A673 (cell line): ENCODE measurements at regions not wholly inside any gene's neighbourhood (a gene's known extent, or its start where the extent isn't known, plus 50 kb on each side); places are given as distances from the start of the nearest gene placed in this dataset.

Experiments
- BruUV-seq: library from RNA; stranded (reverse); fragments of 400-500 nt; replicated peaks from 2 replicates; lab custom pipeline; 2021; lab: Mats Ljungman, UMichigan
- CTCF ChIA-PET: fragments of 300-600 bp; sonication (Branson Sonifier 250); formaldehyde crosslinking; loops from one replicate; lab custom pipeline; 2022; ENCODE audit warnings: antibody characterized with exemption; lab: Charles Lee
- POLR2A ChIA-PET: fragments of 300-600 bp; sonication (Branson Sonifier 250); formaldehyde crosslinking; loops from one replicate; lab custom pipeline; 2022; ENCODE audit warnings: antibody characterized with exemption; ENCODE audit not compliant: low non-redundant PET; lab: Charles Lee
- DNase-seq: peaks from one replicate; pipeline ENCODE4 v3.0.0-alpha.2; 2015; ENCODE audit warnings: low spot score
- H3K27ac ChIP-seq: fragments of 200-600 bp; sonication (generic); 2 replicates; pipeline ENCODE4 v1.5.1; 2016; ENCODE audit warnings: mixed run types, low read depth, mild to moderate bottlenecking, mixed read lengths, antibody characterized with exemption, low read length; ENCODE audit not compliant: poor library complexity, severe bottlenecking
- H3K27me3 ChIP-seq: fragments of 200-600 bp; sonication (generic); replicated peaks from 2 replicates; pipeline ENCODE4 v1.6.1; 2017; ENCODE audit warnings: mixed run types, low read depth, mild to moderate bottlenecking, mixed read lengths, antibody characterized with exemption, low read length; ENCODE audit not compliant: insufficient read depth, poor library complexity
- H3K36me3 ChIP-seq: fragments of 200-600 bp; sonication (generic); 2 replicates; pipeline ENCODE4 v1.6.1; 2016; ENCODE audit warnings: mixed run types, mild to moderate bottlenecking, mixed read lengths, antibody characterized with exemption, low read length; ENCODE audit not compliant: insufficient read depth, poor library complexity, severe bottlenecking
- H3K4me1 ChIP-seq: fragments of 200-600 bp; sonication (generic); 2 replicates; pipeline ENCODE4 v1.6.1; 2017; ENCODE audit warnings: mixed run types, mild to moderate bottlenecking, mixed read lengths, antibody characterized with exemption, low read length; ENCODE audit not compliant: insufficient read depth, poor library complexity, severe bottlenecking
- H3K4me3 ChIP-seq: fragments of 200-600 bp; sonication (generic); 2 replicates; pipeline ENCODE4 v1.5.1; 2016; ENCODE audit warnings: low read depth, mixed run types, mild to moderate bottlenecking, mixed read lengths, low read length; ENCODE audit not compliant: poor library complexity, severe bottlenecking
- H3K9me3 ChIP-seq: fragments of 200-600 bp; sonication (generic); 2 replicates; pipeline ENCODE4 v1.6.1; 2016; ENCODE audit warnings: mixed run types, low read depth, mild to moderate bottlenecking, mixed read lengths, antibody characterized with exemption, low read length; ENCODE audit not compliant: poor library complexity, severe bottlenecking
- CTCF ChIP-seq: fragments of 300-800, 200-600 bp; sonication (generic); conservative IDR thresholded peaks from 2 replicates; pipeline ENCODE4 v1.5.1; 2017; ENCODE audit warnings: low read depth, mild to moderate bottlenecking, antibody characterized with exemption, low read length, moderate library complexity, mixed read lengths
- EZH2 ChIP-seq: fragments of 200-600 bp; sonication (generic); IDR thresholded peaks from 2 replicates; pipeline ENCODE4 v1.6.1; 2017; ENCODE audit warnings: borderline replicate concordance, low read depth, mild to moderate bottlenecking, mixed read lengths, antibody characterized with exemption, low read length; ENCODE audit not compliant: poor library complexity, severe bottlenecking
- intact Hi-C: fragments of 100-400 bp; cut with micrococcal nuclease; formaldehyde crosslinking; loops from one replicate; pipeline ENCODE4 v1.10.0; 2022; ENCODE audit not compliant: unreplicated experiment

DNA sequence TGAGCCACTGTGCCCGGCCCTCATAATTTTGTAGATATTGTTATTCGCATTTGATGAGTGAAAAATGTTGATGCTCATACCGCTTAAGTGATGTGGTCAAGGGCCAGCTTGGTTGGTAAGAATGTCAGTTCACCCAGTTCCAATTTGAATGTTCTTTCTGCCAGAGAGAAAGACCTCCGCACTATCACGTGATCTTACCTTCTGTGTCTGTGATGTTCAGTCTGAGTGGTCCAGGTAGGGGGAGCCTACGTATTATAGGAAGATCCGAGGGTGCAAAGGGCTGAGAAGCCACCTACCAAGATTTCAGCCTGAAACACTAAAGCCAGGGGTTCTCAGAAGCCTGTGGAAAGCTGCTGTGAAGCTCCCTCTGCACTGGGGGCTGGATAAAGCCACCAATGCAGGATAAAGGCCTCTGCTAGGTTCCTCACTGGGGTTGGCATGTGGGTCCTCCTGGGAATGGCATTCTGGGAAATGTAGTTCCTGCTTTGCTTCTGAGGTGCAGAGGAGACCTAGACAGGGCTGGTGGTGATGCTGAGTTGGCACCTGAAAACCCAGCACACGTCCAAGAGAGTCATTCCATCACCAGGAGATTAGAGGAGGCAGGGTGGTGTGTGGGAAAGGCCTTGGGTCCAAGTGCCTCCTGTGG, 64.7 kb upstream of the AOAH start:
- no peak overlapping the region for H3K27ac ChIP-seq
- H3K27me3 ChIP-seq, result no peaks in the 10 kb centered on the region
- POLR2A ChIA-PET, result no interaction called here
- no peak for DNase-seq
- BruUV-seq, result no TSS peak
- no peak overlapping the region for H3K4me3 ChIP-seq
- H3K9me3 ChIP-seq, result no peaks in the 10 kb centered on the region
- no peaks in the 10 kb centered on the region for H3K36me3 ChIP-seq
- TF ChIP-seq CTCF, result no peak
- no peak for TF ChIP-seq EZH2
- intact Hi-C loops, result no loop called here
- CTCF ChIA-PET, result no interaction called here
- H3K4me1 ChIP-seq, result no peaks in the 10 kb centered on the region

DNA sequence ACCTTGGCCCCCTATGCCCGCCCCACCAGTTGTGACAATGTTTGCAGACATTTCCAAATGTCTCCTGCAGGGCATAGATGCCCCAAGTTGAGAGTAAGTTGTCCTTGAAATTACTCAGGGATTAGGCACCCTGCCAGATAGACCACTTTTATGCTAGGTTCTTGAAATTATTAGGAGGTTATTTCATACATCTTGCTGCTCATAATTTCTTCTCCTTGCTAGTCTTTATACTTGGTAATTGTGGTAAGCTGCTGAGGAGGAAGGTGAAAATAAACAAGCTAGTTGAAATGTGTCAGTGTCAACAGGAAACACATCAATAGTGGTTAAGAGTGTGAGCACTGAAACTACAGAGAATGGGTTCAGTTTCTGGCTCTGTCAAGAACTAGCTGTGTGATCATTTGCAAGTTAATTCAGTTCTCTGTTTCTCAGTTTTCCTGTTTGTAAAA, 63.7 kb upstream of the AOAH start:
- H3K4me3 ChIP-seq, result no peak overlapping the region
- DNase-seq, result no peak
- no peak overlapping the region for H3K27ac ChIP-seq
- no peaks in the 10 kb centered on the region for H3K9me3 ChIP-seq
- no peaks in the 10 kb centered on the region for H3K27me3 ChIP-seq
- H3K4me1 ChIP-seq, result no peaks in the 10 kb centered on the region
- TF ChIP-seq EZH2, result no peak
- ChIA-PET CTCF (no interaction called here), POLR2A (no interaction called here)
- H3K36me3 ChIP-seq, result no peaks in the 10 kb centered on the region
- no TSS peak for BruUV-seq
- intact Hi-C loops, result no loop called here

DNA sequence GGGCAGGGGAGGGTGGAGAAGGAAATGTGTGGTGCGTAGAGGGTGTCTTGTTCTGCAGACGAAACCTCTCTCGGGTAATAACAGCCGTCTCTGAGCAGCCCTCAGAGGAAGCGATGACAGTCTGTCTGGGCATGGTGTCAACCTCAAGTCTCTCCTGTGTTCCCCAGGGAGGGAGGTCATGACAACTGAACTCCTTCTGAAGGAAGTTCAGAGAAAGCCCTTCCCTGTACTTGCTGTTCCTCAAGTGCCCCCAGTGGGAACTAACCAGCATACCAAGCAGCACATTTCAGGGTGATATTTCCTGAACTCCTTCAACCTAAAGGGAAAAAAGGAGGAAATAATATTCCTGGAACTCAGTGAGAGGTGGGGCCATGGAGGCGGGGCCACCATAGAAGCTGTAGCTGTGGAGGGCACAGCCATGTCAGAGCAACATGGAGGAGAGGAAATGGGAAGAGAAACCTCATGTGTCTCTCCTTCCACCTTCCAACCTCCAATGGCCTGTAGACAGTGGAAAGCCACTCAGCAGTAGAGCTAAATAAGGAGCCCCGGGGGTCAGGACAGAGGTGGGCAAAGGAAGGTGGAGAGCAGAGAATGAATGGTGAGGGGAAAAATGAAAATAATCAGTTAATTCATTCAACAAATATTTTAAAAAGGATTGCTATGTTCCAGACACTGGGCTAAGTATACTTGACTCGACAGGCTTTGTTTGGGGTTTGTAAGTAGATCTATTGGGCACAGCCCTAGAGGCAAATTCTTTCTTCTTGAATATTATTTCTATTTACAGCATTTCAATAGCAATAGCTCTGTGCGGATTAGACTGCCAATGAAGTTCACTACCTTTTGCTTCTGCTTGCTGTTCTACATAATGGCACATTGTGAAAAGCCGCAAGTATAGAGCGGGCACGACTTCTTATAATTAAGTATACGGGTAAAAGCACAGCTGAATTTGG, 61.0 kb upstream of the AOAH start:
- CTCF ChIA-PET, result no interaction called here
- H3K4me3 ChIP-seq, result no peak overlapping the region
- H3K27ac ChIP-seq, result no peak overlapping the region
- H3K36me3 ChIP-seq, result no peaks in the 10 kb centered on the region
- POLR2A ChIA-PET, result no interaction called here
- no peaks in the 10 kb centered on the region for H3K9me3 ChIP-seq
- no peaks in the 10 kb centered on the region for H3K4me1 ChIP-seq
- peaks cover 2% of the 10 kb centered on the region for H3K27me3 ChIP-seq
- TF ChIP-seq EZH2, result no peak
- TF ChIP-seq CTCF, result no peak
- no TSS peak for BruUV-seq
- DNase-seq, result peak; percentile 3
- intact Hi-C loops, result no loop called here
